ENCODE measurements at regions not wholly inside any gene's neighbourhood (a gene's known extent, or its start where the extent isn't known, plus 50 kb on each side); places are given as distances from the start of the nearest gene placed in this dataset.
"Not testable (repeated sequence)": the region's sequence is repeated elsewhere in the genome, so short reads cannot be mapped to it uniquely, and the experiment has no call there.

GRCh38 chr14:101681795-101682194 is 79.7 kb upstream of the PPP2R5C start:
- Histone ChIP-seq H3K4me1 (no peaks in the 10 kb centered on the region), H3K27me3 (peaks cover 11% of the 10 kb centered on the region), H3K27ac (no peak overlapping the region), H3K4me3 (no peak overlapping the region), H3K9me3 (no peaks in the 10 kb centered on the region), H3K36me3 (no peaks in the 10 kb centered on the region)
- no peak for TF ChIP-seq POLR2AphosphoS5 (IDR thresholded peaks at IDR 0.05)
- no peak for TF ChIP-seq EP300 (IDR thresholded peaks at IDR 0.05)
- no peak for TF ChIP-seq CTCF (IDR thresholded peaks at IDR 0.05)
- TF ChIP-seq POLR2A (IDR thresholded peaks at IDR 0.05), result no peak
- WGBS, result 97% methylated on average over 2 of the region's 2 CpGs
- no peak for DNase-seq (ENCODE audit: low spot score in 2 of 2)

GRCh38 chr14:101683365-101683764 is 78.1 kb upstream of the PPP2R5C start:
- TF ChIP-seq POLR2AphosphoS5 (IDR thresholded peaks at IDR 0.05) (no peak), CTCF (IDR thresholded peaks at IDR 0.05) (no peak), EP300 (IDR thresholded peaks at IDR 0.05) (no peak), POLR2A (IDR thresholded peaks at IDR 0.05) (no peak)
- no peaks in the 10 kb centered on the region for H3K9me3 ChIP-seq
- no peak for DNase-seq (ENCODE audit: low spot score in 2 of 2)
- H3K4me3 ChIP-seq, result no peak overlapping the region
- no peak overlapping the region for H3K27ac ChIP-seq
- H3K4me1 ChIP-seq, result no peaks in the 10 kb centered on the region
- 89% methylated on average over 6 of the region's 6 CpGs for WGBS
- H3K27me3 ChIP-seq, result peaks cover 11% of the 10 kb centered on the region
- H3K36me3 ChIP-seq, result no peaks in the 10 kb centered on the region

- Histone ChIP-seq H3K4me1 (no peaks in the 10 kb centered on the region), H3K4me3 (no peak overlapping the region), H3K27ac (no peak overlapping the region), H3K36me3 (no peaks in the 10 kb centered on the region), H3K27me3 (peaks cover 11% of the 10 kb centered on the region), H3K9me3 (no peaks in the 10 kb centered on the region)
- WGBS, result 42% methylated on average over 6 of the region's 6 CpGs
- no peak for DNase-seq (ENCODE audit: low spot score in 2 of 2)
- TF ChIP-seq EP300 (IDR thresholded peaks at IDR 0.05) (no peak), POLR2A (IDR thresholded peaks at IDR 0.05) (no peak), CTCF (IDR thresholded peaks at IDR 0.05) (no peak), POLR2AphosphoS5 (IDR thresholded peaks at IDR 0.05) (no peak)
Measured at GRCh38 chr14:101687756-101688546, 73.6 kb upstream of the PPP2R5C start.

- H3K36me3 ChIP-seq, result no peaks in the 10 kb centered on the region
- 86% methylated on average over 5 of the region's 25 CpGs for WGBS
- TF ChIP-seq CTCF (IDR thresholded peaks at IDR 0.05), result no peak
- no peak for TF ChIP-seq POLR2AphosphoS5 (IDR thresholded peaks at IDR 0.05)
- no peak for TF ChIP-seq POLR2A (IDR thresholded peaks at IDR 0.05)
- no peak for TF ChIP-seq EP300 (IDR thresholded peaks at IDR 0.05)
- DNase-seq (ENCODE audit: low spot score in 2 of 2), result no peak
- no peaks in the 10 kb centered on the region for H3K9me3 ChIP-seq
- no peak overlapping the region for H3K4me3 ChIP-seq
- H3K4me1 ChIP-seq, result no peaks in the 10 kb centered on the region
- H3K27me3 ChIP-seq, result peaks cover 11% of the 10 kb centered on the region
- no peak overlapping the region for H3K27ac ChIP-seq
Measured at GRCh38 chr14:101689039-101689501, 72.4 kb upstream of the PPP2R5C start.

- not testable (repeated sequence) for H3K4me1 ChIP-seq; H3K9me3 ChIP-seq; H3K4me3 ChIP-seq; H3K27me3 ChIP-seq; H3K36me3 ChIP-seq; DNase-seq (ENCODE audit: low spot score in 2 of 2); H3K27ac ChIP-seq
- whole genome bisulfite sequencing, result 87% methylated on average over 11 of the region's 12 CpGs
Measured at GRCh38 chr14:101689966-101690365, 71.5 kb upstream of the PPP2R5C start.

All from suprapubic skin (tissue), 4 donors.